ENCODE measurements at regions not wholly inside any gene's neighbourhood (a gene's known extent, or its start where the extent isn't known, plus 50 kb on each side); places are given as distances from the start of the nearest gene placed in this dataset.

DNA sequence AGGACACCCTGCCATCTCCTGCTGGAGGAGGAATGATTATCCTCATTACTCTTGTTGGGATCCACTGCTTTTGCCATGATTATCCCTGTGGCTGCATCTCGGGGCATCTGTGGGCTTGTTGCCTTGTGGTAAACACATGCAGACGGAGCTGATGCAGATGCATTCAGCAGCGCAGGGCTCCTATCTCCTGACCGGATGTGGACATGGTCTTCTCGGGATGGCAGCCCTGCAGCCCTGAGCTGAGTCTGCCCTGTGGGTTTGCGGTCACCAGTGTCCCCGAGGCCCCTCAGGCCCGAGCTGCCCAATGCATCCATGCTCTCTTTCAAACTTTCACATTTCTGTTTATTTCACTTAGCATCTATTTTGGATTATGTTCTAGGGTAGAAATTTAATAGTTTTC lies 250.4 kb upstream of the IRX1 start:
- TF ChIP-seq CTCF (IDR thresholded peaks at IDR 0.05) (no peak), NFYB (CRISPR knock-in tag; conservative IDR thresholded peaks at IDR 0.05; ENCODE audit: low read depth) (no peak), ESRRA (CRISPR knock-in tag; IDR thresholded peaks at IDR 0.05; ENCODE audit: borderline replicate concordance) (no peak), GRHL2 (CRISPR knock-in tag; IDR thresholded peaks at IDR 0.05; ENCODE audit: insufficient replicate concordance, severe bottlenecking) (no peak), SP1 (CRISPR knock-in tag; conservative IDR thresholded peaks at IDR 0.05) (no peak), ZNF423 (CRISPR knock-in tag; IDR thresholded peaks at IDR 0.05) (no peak), ZNF317 (CRISPR knock-in tag; IDR thresholded peaks at IDR 0.05; ENCODE audit: borderline replicate concordance, low read depth) (no peak), USF2 (CRISPR knock-in tag; IDR thresholded peaks at IDR 0.05) (no peak), MYBL2 (CRISPR knock-in tag; IDR thresholded peaks at IDR 0.05) (no peak)
- TF ChIP-seq, protein P1, sequence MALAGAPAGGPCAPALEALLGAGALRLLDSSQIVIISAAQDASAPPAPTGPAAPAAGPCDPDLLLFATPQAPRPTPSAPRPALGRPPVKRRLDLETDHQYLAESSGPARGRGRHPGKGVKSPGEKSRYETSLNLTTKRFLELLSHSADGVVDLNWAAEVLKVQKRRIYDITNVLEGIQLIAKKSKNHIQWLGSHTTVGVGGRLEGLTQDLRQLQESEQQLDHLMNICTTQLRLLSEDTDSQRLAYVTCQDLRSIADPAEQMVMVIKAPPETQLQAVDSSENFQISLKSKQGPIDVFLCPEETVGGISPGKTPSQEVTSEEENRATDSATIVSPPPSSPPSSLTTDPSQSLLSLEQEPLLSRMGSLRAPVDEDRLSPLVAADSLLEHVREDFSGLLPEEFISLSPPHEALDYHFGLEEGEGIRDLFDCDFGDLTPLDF (CRISPR knock-in tag; IDR thresholded peaks at IDR 0.05) = no peak

Measured in WTC11 (cell line).